ENCODE measurements at regions not wholly inside any gene's neighbourhood (a gene's known extent, or its start where the extent isn't known, plus 50 kb on each side); places are given as distances from the start of the nearest gene placed in this dataset.

- TF ChIP-seq CTCF (optimal IDR thresholded peaks at IDR 0.05 in 1 of 3, IDR thresholded peaks at IDR 0.05 in 1 of 3, conservative IDR thresholded peaks at IDR 0.05 in 1 of 3; ENCODE audit: extremely low read depth in 1 of 3, insufficient read depth in 2 of 3, low read length in 3 of 3) (no peak), EZH2 (IDR thresholded peaks at IDR 0.05; ENCODE audit: low read length) (no peak)
- no peak for DNase-seq (ENCODE audit: low read depth, low spot score)
- FAIRE-seq, result no peak
- dilution Hi-C loops (cut with MboI; ENCODE audit: extremely low pct_ligation_motif_present, low sequenced_read_pairs), result no loop called here
- H3K4me2 ChIP-seq (ENCODE audit: control insufficient read depth, extremely low read depth, insufficient read depth, low read depth, low read length), result no peak overlapping the region
- peaks cover 17% of the 10 kb centered on the region for H3K4me1 ChIP-seq (ENCODE audit: control insufficient read depth, extremely low read depth, insufficient read depth, low read length)
- H3K9me3 ChIP-seq (ENCODE audit: control insufficient read depth, low read depth, low read length), result no peaks in the 10 kb centered on the region
- no peaks in the 10 kb centered on the region for H3K27me3 ChIP-seq (ENCODE audit: control insufficient read depth, extremely low read depth, insufficient read depth, low read length)
- H3K27ac ChIP-seq (ENCODE audit: control insufficient read depth, insufficient read depth, low read length), result no peak overlapping the region
- H3K9ac ChIP-seq (ENCODE audit: control insufficient read depth, extremely low read depth, insufficient read depth, low read length), result no peak overlapping the region
- no peaks in the 10 kb centered on the region for H3K36me3 ChIP-seq (ENCODE audit: control insufficient read depth in 2 of 2, extremely low read depth in 1 of 2, insufficient read depth in 2 of 2, low read length in 2 of 2)
- no peaks in the 10 kb centered on the region for H4K20me1 ChIP-seq (ENCODE audit: control insufficient read depth, extremely low read depth, insufficient read depth, low read length)
- H3K79me2 ChIP-seq (ENCODE audit: control insufficient read depth, insufficient read depth, low read length), result no peaks in the 10 kb centered on the region
- H2AFZ ChIP-seq (ENCODE audit: control insufficient read depth, low read length), result no peak overlapping the region
- H3K4me3 ChIP-seq (ENCODE audit: control insufficient read depth in 2 of 3, extremely low read depth in 1 of 3, insufficient read depth in 2 of 3, low read depth in 1 of 3, low read length in 3 of 3), result no peak overlapping the region
- H3K9me1 ChIP-seq (ENCODE audit: control insufficient read depth, extremely low read depth, insufficient read depth, low read length), result no peaks in the 10 kb centered on the region
These were observed 89.3 kb downstream of the FASLG start for GRCh38 chr1:172748201-172748600.

GRCh38 chr1:172751683-172752082, 92.8 kb downstream of the FASLG start:
- H3K4me3 ChIP-seq (ENCODE audit: control insufficient read depth in 2 of 3, extremely low read depth in 1 of 3, insufficient read depth in 2 of 3, low read depth in 1 of 3, low read length in 3 of 3), result no peak overlapping the region
- no peaks in the 10 kb centered on the region for H3K4me1 ChIP-seq (ENCODE audit: control insufficient read depth, extremely low read depth, insufficient read depth, low read length)
- no peak for FAIRE-seq
- no peaks in the 10 kb centered on the region for H3K9me1 ChIP-seq (ENCODE audit: control insufficient read depth, extremely low read depth, insufficient read depth, low read length)
- TF ChIP-seq EZH2 (IDR thresholded peaks at IDR 0.05; ENCODE audit: low read length) (no peak), CTCF (optimal IDR thresholded peaks at IDR 0.05 in 1 of 3, IDR thresholded peaks at IDR 0.05 in 1 of 3, conservative IDR thresholded peaks at IDR 0.05 in 1 of 3; ENCODE audit: extremely low read depth in 1 of 3, insufficient read depth in 2 of 3, low read length in 3 of 3) (no peak)
- H3K9me3 ChIP-seq (ENCODE audit: control insufficient read depth, low read depth, low read length), result no peaks in the 10 kb centered on the region
- H4K20me1 ChIP-seq (ENCODE audit: control insufficient read depth, extremely low read depth, insufficient read depth, low read length), result no peaks in the 10 kb centered on the region
- no peaks in the 10 kb centered on the region for H3K27me3 ChIP-seq (ENCODE audit: control insufficient read depth, extremely low read depth, insufficient read depth, low read length)
- no peak overlapping the region for H3K4me2 ChIP-seq (ENCODE audit: control insufficient read depth, extremely low read depth, insufficient read depth, low read depth, low read length)
- no peaks in the 10 kb centered on the region for H3K36me3 ChIP-seq (ENCODE audit: control insufficient read depth in 2 of 2, extremely low read depth in 1 of 2, insufficient read depth in 2 of 2, low read length in 2 of 2)
- dilution Hi-C loops (cut with MboI; ENCODE audit: extremely low pct_ligation_motif_present, low sequenced_read_pairs), result no loop called here
- no peak overlapping the region for H2AFZ ChIP-seq (ENCODE audit: control insufficient read depth, low read length)
- H3K9ac ChIP-seq (ENCODE audit: control insufficient read depth, extremely low read depth, insufficient read depth, low read length), result no peak overlapping the region
- no peaks in the 10 kb centered on the region for H3K79me2 ChIP-seq (ENCODE audit: control insufficient read depth, insufficient read depth, low read length)
- DNase-seq (ENCODE audit: low read depth, low spot score), result no peak
- no peak overlapping the region for H3K27ac ChIP-seq (ENCODE audit: control insufficient read depth, insufficient read depth, low read length)
